ENCODE measurements at regions not wholly inside any gene's neighbourhood (a gene's known extent, or its start where the extent isn't known, plus 50 kb on each side); places are given as distances from the start of the nearest gene placed in this dataset.

DNA sequence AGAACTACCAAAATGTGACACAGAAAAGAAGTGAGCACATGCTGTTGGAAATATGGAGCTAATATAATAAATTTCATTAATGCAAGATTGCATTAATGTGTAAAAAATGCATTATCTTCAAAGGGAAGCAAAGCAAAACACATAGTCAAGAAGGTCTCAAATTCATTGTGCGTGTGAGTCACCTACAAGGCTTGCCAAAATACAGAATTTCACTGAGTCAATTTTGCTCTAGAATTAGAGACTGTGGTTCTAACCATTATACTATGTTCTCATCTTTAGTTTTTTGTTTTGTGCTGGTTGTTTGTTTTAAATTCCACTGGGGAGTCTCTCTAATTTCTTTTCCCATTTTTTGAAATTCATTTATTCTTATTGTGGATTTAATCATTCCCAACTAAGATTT is 149.8 kb upstream of the SLITRK1 start:
- TF ChIP-seq GATA2 (IDR thresholded peaks at IDR 0.05; ENCODE audit: low read depth, low read length) (no peak), GATA3 (IDR thresholded peaks at IDR 0.05; ENCODE audit: low read depth, low read length) (no peak)
